GM18498 (cell line): ENCODE measurements at regions not wholly inside any gene's neighbourhood (a gene's known extent, or its start where the extent isn't known, plus 50 kb on each side); places are given as distances from the start of the nearest gene placed in this dataset.
"Not testable (repeated sequence)": the region's sequence is repeated elsewhere in the genome, so short reads cannot be mapped to it uniquely, and the experiment has no call there.

Source experiments
- ATAC-seq: cut with Tn5 transposase; IDR thresholded peaks from one replicate; pipeline ENCODE4 v1.9.1; 2021; ENCODE audit warnings: mild to moderate bottlenecking, moderate library complexity; ENCODE audit not compliant: unreplicated experiment

DNA sequence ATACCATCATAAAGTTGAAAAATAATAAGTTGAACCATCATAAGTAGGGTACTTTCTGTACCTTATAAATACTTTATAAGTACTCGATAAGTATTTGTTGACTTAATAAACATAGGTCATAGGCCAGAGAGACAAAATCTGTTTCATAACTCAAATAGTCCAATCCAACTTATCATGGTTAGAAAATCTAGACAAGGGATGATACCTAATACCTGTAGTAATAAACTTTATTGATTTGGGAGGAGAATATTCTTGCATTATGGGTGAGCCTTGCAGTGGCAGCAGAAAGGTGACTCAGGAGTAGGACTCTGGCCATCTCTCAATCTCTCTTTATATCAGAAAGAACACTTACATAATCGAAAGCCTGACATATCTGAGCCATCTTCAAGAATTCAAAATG is 466.8 kb upstream of the GRIN3A start:
- ATAC-seq: no peak

DNA sequence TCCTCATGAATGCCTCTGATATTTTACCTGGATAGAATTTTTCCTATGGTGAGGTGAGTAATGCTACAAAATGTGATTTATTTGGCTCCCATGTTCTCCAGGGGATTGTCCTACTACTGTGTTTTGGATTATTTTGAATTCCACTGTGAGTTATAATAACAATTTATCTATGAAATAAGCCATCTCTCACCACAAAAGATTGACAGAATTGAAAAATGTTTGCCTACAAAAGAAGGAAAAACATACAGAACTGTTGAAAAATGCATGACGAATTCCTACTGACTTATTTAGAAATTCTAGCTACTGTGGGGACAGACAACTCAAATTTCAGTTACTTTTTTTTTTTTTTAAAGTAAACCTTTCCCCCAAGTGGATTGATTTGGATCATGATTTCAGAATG is 463.7 kb upstream of the GRIN3A start:
- no peak for ATAC-seq

DNA sequence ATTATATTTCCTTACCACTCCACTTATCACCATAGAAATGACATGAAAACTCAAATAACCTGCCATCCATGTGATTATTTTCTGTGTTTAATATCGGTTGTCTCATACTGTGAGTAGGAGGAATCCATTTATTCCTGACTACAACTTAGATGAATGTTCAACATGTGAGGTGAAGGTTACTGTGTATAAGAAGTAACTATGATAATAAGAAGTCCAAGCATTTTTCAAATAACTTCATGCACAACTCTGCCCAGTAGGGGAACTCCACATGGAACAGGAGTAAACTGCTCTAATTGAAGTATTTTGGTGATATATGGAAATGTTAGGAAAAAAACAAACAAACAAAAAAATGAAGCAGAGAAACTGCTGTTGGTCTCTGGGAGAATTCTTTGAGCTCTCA is 447.5 kb upstream of the GRIN3A start:
- ATAC-seq: no peak

GRCh38 chr9:102185371-102185770 is 446.9 kb upstream of the GRIN3A start:
- no peak for ATAC-seq

- ATAC-seq: no peak
These were observed 440.4 kb upstream of the GRIN3A start for GRCh38 chr9:102178811-102179210.

DNA sequence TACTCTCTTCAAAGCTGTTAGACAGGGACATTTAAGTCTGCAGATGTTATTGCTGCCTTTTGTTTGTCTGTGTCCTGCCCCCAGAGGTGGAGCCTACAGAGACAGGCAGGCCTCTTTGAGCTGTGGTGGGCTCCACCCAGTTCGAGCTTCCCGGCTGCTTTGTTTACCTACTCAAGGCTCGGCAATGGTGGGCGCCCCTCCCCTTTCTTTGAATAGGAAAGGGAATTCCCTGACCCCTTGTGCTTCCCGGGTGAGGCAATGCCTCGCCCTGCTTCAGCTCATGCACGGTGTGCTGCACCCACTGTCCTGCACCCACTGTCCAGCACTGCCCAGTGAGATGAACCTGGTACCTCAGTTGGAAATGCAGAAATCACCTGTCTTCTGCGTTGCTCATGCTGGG is 435.8 kb upstream of the GRIN3A start:
- not testable (repeated sequence) for ATAC-seq

DNA sequence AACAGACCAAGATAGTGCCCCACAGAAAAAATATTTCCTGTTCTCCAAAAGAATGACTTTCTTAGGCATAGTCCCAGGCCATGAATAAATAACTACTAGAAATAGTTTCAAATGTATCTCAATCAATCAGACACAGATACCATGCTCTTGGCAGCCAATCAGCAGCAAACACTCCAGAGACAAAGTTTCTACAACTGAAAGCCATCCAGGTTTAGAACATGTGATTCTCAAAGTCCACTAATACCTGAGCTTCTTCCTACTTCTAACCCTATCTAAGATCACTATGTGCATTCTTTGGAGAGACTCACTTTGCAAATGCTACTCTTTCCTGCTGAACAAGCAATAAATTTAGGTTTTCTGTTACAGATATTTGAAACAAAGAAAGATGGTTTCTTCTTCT is 425.8 kb upstream of the GRIN3A start:
- no peak for ATAC-seq

DNA sequence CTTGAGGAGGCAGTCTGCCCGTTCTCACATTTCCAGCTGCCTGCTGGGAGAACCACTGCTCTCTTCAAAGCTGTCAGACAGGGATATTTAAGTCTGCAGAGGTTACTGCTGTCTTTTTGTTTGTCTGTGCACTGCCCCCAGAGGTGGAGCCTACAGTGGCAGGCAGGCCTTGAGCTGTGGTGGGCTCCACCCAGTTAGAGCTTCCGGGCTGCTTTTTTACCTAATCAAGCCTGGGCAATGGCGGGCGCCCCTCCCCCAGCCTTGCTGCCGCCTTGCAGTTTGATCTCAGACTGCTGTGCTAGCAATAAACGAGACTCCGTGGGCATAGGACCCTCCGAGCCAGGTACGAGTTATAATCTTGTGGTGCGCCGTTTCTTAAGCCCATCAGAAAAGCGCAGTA is 414.6 kb upstream of the GRIN3A start:
- not testable (repeated sequence) for ATAC-seq

- no peak for ATAC-seq
These were observed 397.3 kb upstream of the GRIN3A start for GRCh38 chr9:102135768-102136167.

DNA sequence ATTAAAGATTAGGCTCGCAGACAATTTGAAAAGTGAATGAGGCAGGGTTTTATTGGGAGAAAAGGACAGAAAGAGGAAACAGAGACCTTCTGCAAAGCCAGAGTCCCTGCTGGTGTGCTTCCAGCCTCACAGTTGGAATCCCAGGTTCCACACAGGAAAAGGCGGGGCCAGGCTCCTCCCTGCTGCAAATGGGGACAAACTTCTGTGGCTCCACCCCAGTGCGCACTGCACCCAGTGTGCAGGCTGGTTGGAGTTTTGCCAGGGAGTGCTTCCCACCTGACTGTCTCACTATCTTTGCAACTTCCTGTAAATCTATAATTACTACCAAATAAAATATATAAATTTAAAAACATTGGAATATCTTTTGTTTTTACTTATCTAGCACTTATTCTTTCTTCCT is 386.0 kb upstream of the GRIN3A start:
- no peak for ATAC-seq

- no peak for ATAC-seq
These were observed 376.1 kb upstream of the GRIN3A start for GRCh38 chr9:102114557-102114956.

GRCh38 chr9:102113191-102113590 is 374.7 kb upstream of the GRIN3A start:
- no peak for ATAC-seq

DNA sequence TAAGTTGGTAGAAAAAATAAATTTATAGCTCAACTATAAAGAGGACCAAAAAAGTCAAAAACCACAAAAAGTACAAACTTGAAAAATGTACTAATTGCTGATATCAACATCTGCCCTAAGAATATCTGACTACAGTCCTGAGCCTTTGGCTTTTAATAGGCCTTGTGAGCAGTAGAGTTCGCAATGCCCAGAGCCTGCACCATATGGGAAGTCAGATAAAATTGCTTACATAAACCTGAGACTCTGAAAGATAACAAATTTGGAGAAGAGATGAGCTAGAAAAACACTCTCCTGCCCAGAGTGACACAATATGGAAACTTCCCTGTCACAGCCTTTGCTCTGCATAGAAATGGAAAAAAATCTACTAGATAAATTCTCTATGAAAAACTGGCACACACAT is 368.0 kb upstream of the GRIN3A start:
- no peak for ATAC-seq

GRCh38 chr9:102101723-102102122 is 363.3 kb upstream of the GRIN3A start:
- no peak for ATAC-seq

- no peak for ATAC-seq
These were observed 348.7 kb upstream of the GRIN3A start for GRCh38 chr9:102087141-102087540.

DNA sequence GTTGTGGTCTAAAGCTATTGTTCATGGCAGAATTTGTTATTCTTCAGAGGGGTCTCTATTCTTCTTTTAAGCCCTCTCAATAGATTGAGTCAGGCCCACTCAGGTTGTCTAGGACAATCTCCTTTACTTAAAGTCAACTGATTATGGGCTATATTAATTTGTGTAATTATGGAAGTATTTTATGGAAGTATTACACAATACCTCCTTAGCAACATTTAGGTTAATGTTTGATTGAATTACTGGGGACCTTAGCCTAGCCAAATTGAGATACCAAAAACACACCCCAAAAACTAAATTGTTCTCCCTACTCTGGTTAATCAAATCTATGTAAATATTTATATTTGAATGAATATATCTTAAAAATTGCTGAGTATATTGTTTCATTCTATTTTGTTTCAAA is 347.1 kb upstream of the GRIN3A start:
- no peak for ATAC-seq

- no peak for ATAC-seq
These were observed 333.8 kb upstream of the GRIN3A start for GRCh38 chr9:102072059-102072764.

GRCh38 chr9:102069969-102070368 is 331.5 kb upstream of the GRIN3A start:
- ATAC-seq: no peak

- ATAC-seq: no peak
These were observed 316.4 kb upstream of the GRIN3A start for GRCh38 chr9:102054811-102055210.

DNA sequence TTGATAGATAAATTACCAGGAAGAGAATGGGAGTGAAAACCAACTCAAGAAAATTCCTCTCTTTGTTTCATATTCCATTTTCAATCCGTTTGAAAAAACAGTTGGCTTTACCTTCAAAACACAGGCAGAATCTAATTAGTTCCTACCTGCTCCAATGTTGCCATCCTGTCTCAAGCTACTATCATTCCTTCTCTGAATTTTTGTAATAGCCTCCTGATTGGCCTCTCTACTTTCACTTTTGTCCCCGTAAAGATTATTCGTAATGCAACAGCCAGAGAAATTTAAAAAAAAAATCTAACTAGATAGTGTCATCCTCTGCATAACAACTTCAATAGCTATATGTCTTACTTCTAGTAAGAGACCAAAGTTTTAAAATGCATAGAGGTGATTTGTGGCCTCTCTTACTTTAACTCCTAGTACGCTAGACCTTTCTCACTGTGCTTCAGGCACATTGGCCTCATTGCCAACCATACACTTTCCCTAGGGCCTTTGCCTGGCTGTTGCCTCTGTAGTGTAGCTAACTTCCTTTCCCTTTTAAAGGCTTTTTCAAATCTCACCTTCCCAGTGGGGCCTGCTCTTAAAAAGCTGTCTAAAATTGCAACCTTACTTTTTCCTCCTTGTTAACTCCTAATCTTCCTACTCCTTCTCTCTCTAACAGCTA is 311.3 kb upstream of the GRIN3A start:
- ATAC-seq: no peak

DNA sequence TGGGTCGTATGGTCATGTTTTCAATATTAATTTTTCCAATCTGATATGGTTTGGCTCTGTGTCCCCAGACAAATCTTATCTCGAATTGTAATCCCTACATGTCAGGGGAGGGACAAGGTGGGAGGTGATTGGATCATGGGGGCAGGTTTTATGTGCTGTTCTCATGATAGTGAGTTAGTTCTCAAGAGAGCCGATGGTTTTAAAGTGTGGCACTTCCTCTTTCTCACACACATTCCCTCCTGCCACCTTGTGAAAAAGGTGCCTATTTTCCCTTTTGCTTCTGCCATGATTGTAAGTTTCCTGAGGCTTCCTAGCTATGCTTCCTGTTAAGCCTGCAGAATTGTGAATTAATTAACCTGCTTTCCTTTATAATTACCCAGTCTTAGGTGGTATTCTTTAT is 309.1 kb upstream of the GRIN3A start:
- no peak for ATAC-seq

GRCh38 chr9:102044133-102044532 is 305.7 kb upstream of the GRIN3A start:
- no peak for ATAC-seq

DNA sequence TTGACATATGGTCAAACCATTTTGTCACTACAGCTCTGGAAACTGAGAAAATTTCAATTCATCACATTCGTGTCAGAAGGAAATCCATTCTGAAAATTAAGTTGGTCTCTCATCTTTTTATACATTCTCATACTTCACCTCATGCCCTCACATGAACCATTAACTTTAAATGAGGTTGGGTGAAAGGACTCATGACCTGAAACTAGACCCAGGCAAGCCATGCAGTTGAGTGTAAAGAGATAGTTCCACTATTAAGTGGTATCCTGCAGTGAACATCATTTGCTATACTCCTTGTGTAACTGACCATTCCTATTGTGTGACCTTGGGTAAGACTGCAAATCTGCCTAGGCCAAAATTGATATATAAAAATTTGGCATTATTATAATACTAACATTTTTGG is 299.6 kb upstream of the GRIN3A start:
- ATAC-seq: no peak
